ENCODE measurements at regions not wholly inside any gene's neighbourhood (a gene's known extent, or its start where the extent isn't known, plus 50 kb on each side); places are given as distances from the start of the nearest gene placed in this dataset.

DNA sequence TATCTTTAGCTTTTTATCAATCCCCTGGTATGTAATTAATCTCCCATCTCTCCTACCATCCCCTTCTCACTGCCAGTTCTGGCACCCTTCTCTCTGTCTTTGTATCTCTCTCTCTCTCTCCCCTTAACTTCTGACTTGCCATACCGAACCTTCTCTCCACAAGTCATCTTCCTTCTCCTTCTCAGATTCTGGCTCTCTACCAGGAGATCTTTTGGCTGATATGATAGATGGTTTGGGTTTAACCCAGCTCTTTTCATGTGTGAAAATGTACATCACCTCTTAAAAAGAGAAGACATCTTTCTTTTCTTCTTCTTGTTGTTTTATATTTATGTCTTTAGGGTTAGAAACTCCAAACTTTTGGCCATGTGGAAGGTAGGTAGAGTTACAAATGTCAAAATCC lies 196.7 kb downstream of the HGF start:
- no peaks in the 10 kb centered on the region for H3K4me1 ChIP-seq (ENCODE audit: control insufficient read depth, insufficient read depth, low read length)
- H3K4me3 ChIP-seq (ENCODE audit: low read depth, low read length), result no peak overlapping the region
- ChIA-PET POLR2A (no interaction called here), CTCF (no interaction called here)
- H3K27ac ChIP-seq (ENCODE audit: extremely low read depth, low read depth, low read length), result no peak overlapping the region
- no peaks in the 10 kb centered on the region for H3K9me3 ChIP-seq (ENCODE audit: control insufficient read depth, insufficient read depth, low read depth, low read length)
- no peaks in the 10 kb centered on the region for H3K36me3 ChIP-seq (ENCODE audit: control insufficient read depth in 2 of 2, insufficient read depth in 1 of 2, low read length in 2 of 2)
- TF ChIP-seq ZNF280C (tag by site-specific recombination; IDR thresholded peaks at IDR 0.05), result no peak
- no peak for TF ChIP-seq ZNF169 (tag by site-specific recombination; IDR thresholded peaks at IDR 0.05)
- TF ChIP-seq, protein P1, sequence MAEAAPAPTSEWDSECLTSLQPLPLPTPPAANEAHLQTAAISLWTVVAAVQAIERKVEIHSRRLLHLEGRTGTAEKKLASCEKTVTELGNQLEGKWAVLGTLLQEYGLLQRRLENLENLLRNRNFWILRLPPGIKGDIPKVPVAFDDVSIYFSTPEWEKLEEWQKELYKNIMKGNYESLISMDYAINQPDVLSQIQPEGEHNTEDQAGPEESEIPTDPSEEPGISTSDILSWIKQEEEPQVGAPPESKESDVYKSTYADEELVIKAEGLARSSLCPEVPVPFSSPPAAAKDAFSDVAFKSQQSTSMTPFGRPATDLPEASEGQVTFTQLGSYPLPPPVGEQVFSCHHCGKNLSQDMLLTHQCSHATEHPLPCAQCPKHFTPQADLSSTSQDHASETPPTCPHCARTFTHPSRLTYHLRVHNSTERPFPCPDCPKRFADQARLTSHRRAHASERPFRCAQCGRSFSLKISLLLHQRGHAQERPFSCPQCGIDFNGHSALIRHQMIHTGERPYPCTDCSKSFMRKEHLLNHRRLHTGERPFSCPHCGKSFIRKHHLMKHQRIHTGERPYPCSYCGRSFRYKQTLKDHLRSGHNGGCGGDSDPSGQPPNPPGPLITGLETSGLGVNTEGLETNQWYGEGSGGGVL (tag by site-specific recombination; IDR thresholded peaks at IDR 0.05), result no peak
- TF ChIP-seq KLF16 (tag by site-specific recombination; IDR thresholded peaks at IDR 0.05), result no peak
- no peak for TF ChIP-seq ZNF146 (tag by site-specific recombination; IDR thresholded peaks at IDR 0.05)
- TF ChIP-seq ZNF184 (tag by site-specific recombination; IDR thresholded peaks at IDR 0.05), result no peak
- TF ChIP-seq, protein P2, sequence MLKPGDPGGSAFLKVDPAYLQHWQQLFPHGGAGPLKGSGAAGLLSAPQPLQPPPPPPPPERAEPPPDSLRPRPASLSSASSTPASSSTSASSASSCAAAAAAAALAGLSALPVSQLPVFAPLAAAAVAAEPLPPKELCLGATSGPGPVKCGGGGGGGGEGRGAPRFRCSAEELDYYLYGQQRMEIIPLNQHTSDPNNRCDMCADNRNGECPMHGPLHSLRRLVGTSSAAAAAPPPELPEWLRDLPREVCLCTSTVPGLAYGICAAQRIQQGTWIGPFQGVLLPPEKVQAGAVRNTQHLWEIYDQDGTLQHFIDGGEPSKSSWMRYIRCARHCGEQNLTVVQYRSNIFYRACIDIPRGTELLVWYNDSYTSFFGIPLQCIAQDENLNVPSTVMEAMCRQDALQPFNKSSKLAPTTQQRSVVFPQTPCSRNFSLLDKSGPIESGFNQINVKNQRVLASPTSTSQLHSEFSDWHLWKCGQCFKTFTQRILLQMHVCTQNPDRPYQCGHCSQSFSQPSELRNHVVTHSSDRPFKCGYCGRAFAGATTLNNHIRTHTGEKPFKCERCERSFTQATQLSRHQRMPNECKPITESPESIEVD (tag by site-specific recombination; IDR thresholded peaks at IDR 0.05), result no peak
- no peak for TF ChIP-seq ZNF324 (tag by site-specific recombination; IDR thresholded peaks at IDR 0.05)

- CTCF ChIA-PET, result no interaction called here
- Histone ChIP-seq H3K36me3 (ENCODE audit: control insufficient read depth in 2 of 2, insufficient read depth in 1 of 2, low read length in 2 of 2) (no peaks in the 10 kb centered on the region), H3K27ac (ENCODE audit: extremely low read depth, low read depth, low read length) (no peak overlapping the region), H3K4me1 (ENCODE audit: control insufficient read depth, insufficient read depth, low read length) (no peaks in the 10 kb centered on the region), H3K9me3 (ENCODE audit: control insufficient read depth, insufficient read depth, low read depth, low read length) (no peaks in the 10 kb centered on the region), H3K4me3 (ENCODE audit: low read depth, low read length) (no peak overlapping the region)
- POLR2A ChIA-PET, result no interaction called here
- no peak for TF ChIP-seq ZNF394 (tag by site-specific recombination; IDR thresholded peaks at IDR 0.05; ENCODE audit: borderline replicate concordance)
- TF ChIP-seq ZNF621 (tag by site-specific recombination; IDR thresholded peaks at IDR 0.05), result no peak
- no peak for TF ChIP-seq ZNF354C (tag by site-specific recombination; IDR thresholded peaks at IDR 0.05; ENCODE audit: borderline replicate concordance, low read depth)
- TF ChIP-seq, protein P3, sequence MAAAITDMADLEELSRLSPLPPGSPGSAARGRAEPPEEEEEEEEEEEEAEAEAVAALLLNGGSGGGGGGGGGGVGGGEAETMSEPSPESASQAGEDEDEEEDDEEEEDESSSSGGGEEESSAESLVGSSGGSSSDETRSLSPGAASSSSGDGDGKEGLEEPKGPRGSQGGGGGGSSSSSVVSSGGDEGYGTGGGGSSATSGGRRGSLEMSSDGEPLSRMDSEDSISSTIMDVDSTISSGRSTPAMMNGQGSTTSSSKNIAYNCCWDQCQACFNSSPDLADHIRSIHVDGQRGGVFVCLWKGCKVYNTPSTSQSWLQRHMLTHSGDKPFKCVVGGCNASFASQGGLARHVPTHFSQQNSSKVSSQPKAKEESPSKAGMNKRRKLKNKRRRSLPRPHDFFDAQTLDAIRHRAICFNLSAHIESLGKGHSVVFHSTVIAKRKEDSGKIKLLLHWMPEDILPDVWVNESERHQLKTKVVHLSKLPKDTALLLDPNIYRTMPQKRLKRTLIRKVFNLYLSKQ (tag by site-specific recombination; IDR thresholded peaks at IDR 0.05; ENCODE audit: borderline replicate concordance), result no peak
- no peak for TF ChIP-seq ZFP41 (tag by site-specific recombination; IDR thresholded peaks at IDR 0.05; ENCODE audit: borderline replicate concordance)
- no peak for TF ChIP-seq ZBTB21 (tag by site-specific recombination; IDR thresholded peaks at IDR 0.05)
- no peak for TF ChIP-seq ZNF830 (tag by site-specific recombination; IDR thresholded peaks at IDR 0.05; ENCODE audit: low read depth)
- TF ChIP-seq ZNF223 (tag by site-specific recombination; IDR thresholded peaks at IDR 0.05), result no peak
- no peak for TF ChIP-seq ZNF510 (tag by site-specific recombination; IDR thresholded peaks at IDR 0.05; ENCODE audit: insufficient replicate concordance)
- no peak for TF ChIP-seq ZNF558 (tag by site-specific recombination; IDR thresholded peaks at IDR 0.05)
- TF ChIP-seq, protein P4, sequence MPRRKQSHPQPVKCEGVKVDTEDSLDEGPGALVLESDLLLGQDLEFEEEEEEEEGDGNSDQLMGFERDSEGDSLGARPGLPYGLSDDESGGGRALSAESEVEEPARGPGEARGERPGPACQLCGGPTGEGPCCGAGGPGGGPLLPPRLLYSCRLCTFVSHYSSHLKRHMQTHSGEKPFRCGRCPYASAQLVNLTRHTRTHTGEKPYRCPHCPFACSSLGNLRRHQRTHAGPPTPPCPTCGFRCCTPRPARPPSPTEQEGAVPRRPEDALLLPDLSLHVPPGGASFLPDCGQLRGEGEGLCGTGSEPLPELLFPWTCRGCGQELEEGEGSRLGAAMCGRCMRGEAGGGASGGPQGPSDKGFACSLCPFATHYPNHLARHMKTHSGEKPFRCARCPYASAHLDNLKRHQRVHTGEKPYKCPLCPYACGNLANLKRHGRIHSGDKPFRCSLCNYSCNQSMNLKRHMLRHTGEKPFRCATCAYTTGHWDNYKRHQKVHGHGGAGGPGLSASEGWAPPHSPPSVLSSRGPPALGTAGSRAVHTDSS (tag by site-specific recombination; IDR thresholded peaks at IDR 0.05), result no peak
- TF ChIP-seq GLI2 (tag by site-specific recombination; IDR thresholded peaks at IDR 0.05; ENCODE audit: borderline replicate concordance, low read depth), result no peak
- no peak for TF ChIP-seq ZNF146 (tag by site-specific recombination; IDR thresholded peaks at IDR 0.05)
- no peak for TF ChIP-seq GLIS2 (tag by site-specific recombination; IDR thresholded peaks at IDR 0.05)
- no peak for TF ChIP-seq SP2 (tag by site-specific recombination; IDR thresholded peaks at IDR 0.05)
- no peak for TF ChIP-seq ZBTB1 (tag by site-specific recombination; IDR thresholded peaks at IDR 0.05)
- no peak for TF ChIP-seq INSM2 (tag by site-specific recombination; IDR thresholded peaks at IDR 0.05)
Observed at GRCh38 chr7:81562581-81562980, 207.3 kb downstream of the HGF start.
